ENCODE measurements at regions not wholly inside any gene's neighbourhood (a gene's known extent, or its start where the extent isn't known, plus 50 kb on each side); places are given as distances from the start of the nearest gene placed in this dataset.

GRCh38 chr9:79928661-79929223, 357.0 kb downstream of the TLE4 start:
- H3K4me1 ChIP-seq: no peaks in the 10 kb centered on the region
- DNase-seq: no peak
- no peak overlapping the region for H3K27ac ChIP-seq
- H3K9me3 ChIP-seq: no peaks in the 10 kb centered on the region
- intact Hi-C loops (cut with DNase I): no loop called here
- TF ChIP-seq EP300 (IDR thresholded peaks at IDR 0.05) (no peak), POLR2A (IDR thresholded peaks at IDR 0.05) (no peak), CTCF (IDR thresholded peaks at IDR 0.05) (no peak), POLR2AphosphoS5 (IDR thresholded peaks at IDR 0.05) (no peak)
- H3K27me3 ChIP-seq: no peaks in the 10 kb centered on the region
- H3K4me3 ChIP-seq: no peak overlapping the region
- H3K36me3 ChIP-seq: no peaks in the 10 kb centered on the region
- WGBS, 2 donors: 92 to 94% methylated on average over 4 of the region's 4 CpGs

- intact Hi-C loops (cut with DNase I): no loop called here
- Histone ChIP-seq H3K4me3 (no peak overlapping the region), H3K9me3 (no peaks in the 10 kb centered on the region), H3K27me3 (no peaks in the 10 kb centered on the region), H3K36me3 (no peaks in the 10 kb centered on the region), H3K27ac (no peak overlapping the region), H3K4me1 (no peaks in the 10 kb centered on the region)
- DNase-seq: no peak
- TF ChIP-seq POLR2A (IDR thresholded peaks at IDR 0.05) (no peak), POLR2AphosphoS5 (IDR thresholded peaks at IDR 0.05) (no peak), EP300 (IDR thresholded peaks at IDR 0.05) (no peak), CTCF (IDR thresholded peaks at IDR 0.05) (no peak)
Observed at GRCh38 chr9:79925326-79925725, 353.6 kb downstream of the TLE4 start.

- no peaks in the 10 kb centered on the region for H3K4me1 ChIP-seq
- no peaks in the 10 kb centered on the region for H3K9me3 ChIP-seq
- H3K27ac ChIP-seq: no peak overlapping the region
- TF ChIP-seq EP300 (IDR thresholded peaks at IDR 0.05) (no peak), POLR2AphosphoS5 (IDR thresholded peaks at IDR 0.05) (no peak), POLR2A (IDR thresholded peaks at IDR 0.05) (no peak), CTCF (IDR thresholded peaks at IDR 0.05) (no peak)
- no peak overlapping the region for H3K4me3 ChIP-seq
- intact Hi-C loops (cut with DNase I): no loop called here
- DNase-seq: no peak
- 36 to 60% methylated on average over 2 of the region's 2 CpGs for WGBS, 2 donors
- H3K36me3 ChIP-seq: no peaks in the 10 kb centered on the region
- no peaks in the 10 kb centered on the region for H3K27me3 ChIP-seq
Observed at GRCh38 chr9:79924836-79925235, 353.1 kb downstream of the TLE4 start.

- Histone ChIP-seq H3K9me3 (no peaks in the 10 kb centered on the region), H3K27ac (no peak overlapping the region), H3K4me1 (no peaks in the 10 kb centered on the region), H3K27me3 (no peaks in the 10 kb centered on the region), H3K4me3 (no peak overlapping the region), H3K36me3 (no peaks in the 10 kb centered on the region)
- WGBS, 2 donors: 86 to 90% methylated on average over 4 of the region's 4 CpGs
- DNase-seq: no peak
- TF ChIP-seq POLR2A (IDR thresholded peaks at IDR 0.05) (no peak), CTCF (IDR thresholded peaks at IDR 0.05) (no peak), EP300 (IDR thresholded peaks at IDR 0.05) (no peak), POLR2AphosphoS5 (IDR thresholded peaks at IDR 0.05) (no peak)
- intact Hi-C loops (cut with DNase I): no loop called here
Observed at GRCh38 chr9:79917421-79917820, 345.7 kb downstream of the TLE4 start.

GRCh38 chr9:79913867-79914266, 342.1 kb downstream of the TLE4 start:
- no peaks in the 10 kb centered on the region for H3K4me1 ChIP-seq
- 91 to 95% methylated on average over 4 of the region's 4 CpGs for WGBS, 2 donors
- no peak overlapping the region for H3K27ac ChIP-seq
- DNase-seq: no peak
- H3K9me3 ChIP-seq: no peaks in the 10 kb centered on the region
- intact Hi-C loops (cut with DNase I): no loop called here
- TF ChIP-seq EP300 (IDR thresholded peaks at IDR 0.05) (no peak), POLR2A (IDR thresholded peaks at IDR 0.05) (no peak), POLR2AphosphoS5 (IDR thresholded peaks at IDR 0.05) (no peak), CTCF (IDR thresholded peaks at IDR 0.05) (no peak)
- H3K27me3 ChIP-seq: no peaks in the 10 kb centered on the region
- H3K4me3 ChIP-seq: no peak overlapping the region
- no peaks in the 10 kb centered on the region for H3K36me3 ChIP-seq

Measured in sigmoid colon (tissue), 6 donors.